ENCODE measurements at regions not wholly inside any gene's neighbourhood (a gene's known extent, or its start where the extent isn't known, plus 50 kb on each side); places are given as distances from the start of the nearest gene placed in this dataset.

DNA sequence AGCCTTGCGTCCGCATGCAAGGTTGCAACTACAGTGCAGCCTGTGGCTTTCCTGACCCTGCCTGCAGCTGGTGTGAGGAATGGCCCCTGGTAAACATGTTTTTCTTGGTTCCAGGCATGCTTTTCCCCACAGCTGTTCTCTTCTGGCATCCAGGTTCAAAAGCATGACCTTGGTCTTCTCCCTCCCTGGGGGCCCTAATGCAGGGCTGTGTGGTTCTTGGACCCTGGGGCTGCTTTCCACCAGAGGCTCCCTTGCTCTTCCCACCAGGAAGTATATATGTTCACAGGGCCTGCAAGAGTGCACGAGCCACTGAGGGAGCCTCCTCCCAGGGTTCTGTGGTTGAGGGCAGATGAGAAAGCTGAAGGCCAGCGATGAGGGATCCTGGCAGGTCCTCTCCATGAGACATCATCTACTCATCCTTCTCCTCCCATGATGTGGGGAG lies 125.9 kb downstream of the BCL2L11 start:
- Histone ChIP-seq H3K9ac (ENCODE audit: low read depth, low read length, poor library complexity, severe bottlenecking) (no peak overlapping the region), H2AFZ (ENCODE audit: low read length) (no peak overlapping the region), H3K4me2 (ENCODE audit: low read depth, low read length, poor library complexity, severe bottlenecking) (no peak overlapping the region), H3K9me2 (replicated peaks; ENCODE audit: low read depth, low read length) (no peaks in the 10 kb centered on the region), H3K4me3 (ENCODE audit: low read length, poor library complexity, severe bottlenecking) (no peak overlapping the region), H3K4me1 (ENCODE audit: insufficient read depth, low read length, poor library complexity, severe bottlenecking) (no peaks in the 10 kb centered on the region), H3K36me3 (ENCODE audit: insufficient read depth, low read length) (no peaks in the 10 kb centered on the region), H3K9me3 (ENCODE audit: insufficient read depth, low read depth, low read length) (no peaks in the 10 kb centered on the region), H4K20me1 (ENCODE audit: insufficient read depth, low read length, poor library complexity, severe bottlenecking) (no peaks in the 10 kb centered on the region), H3F3A (ENCODE audit: low read depth) (no peaks in the 10 kb centered on the region), H3K27me3 (ENCODE audit: insufficient read depth, low read length, poor library complexity, severe bottlenecking) (no peaks in the 10 kb centered on the region), H3K79me2 (ENCODE audit: insufficient read depth, low read length) (no peaks in the 10 kb centered on the region)
- TF ChIP-seq, protein P1, sequence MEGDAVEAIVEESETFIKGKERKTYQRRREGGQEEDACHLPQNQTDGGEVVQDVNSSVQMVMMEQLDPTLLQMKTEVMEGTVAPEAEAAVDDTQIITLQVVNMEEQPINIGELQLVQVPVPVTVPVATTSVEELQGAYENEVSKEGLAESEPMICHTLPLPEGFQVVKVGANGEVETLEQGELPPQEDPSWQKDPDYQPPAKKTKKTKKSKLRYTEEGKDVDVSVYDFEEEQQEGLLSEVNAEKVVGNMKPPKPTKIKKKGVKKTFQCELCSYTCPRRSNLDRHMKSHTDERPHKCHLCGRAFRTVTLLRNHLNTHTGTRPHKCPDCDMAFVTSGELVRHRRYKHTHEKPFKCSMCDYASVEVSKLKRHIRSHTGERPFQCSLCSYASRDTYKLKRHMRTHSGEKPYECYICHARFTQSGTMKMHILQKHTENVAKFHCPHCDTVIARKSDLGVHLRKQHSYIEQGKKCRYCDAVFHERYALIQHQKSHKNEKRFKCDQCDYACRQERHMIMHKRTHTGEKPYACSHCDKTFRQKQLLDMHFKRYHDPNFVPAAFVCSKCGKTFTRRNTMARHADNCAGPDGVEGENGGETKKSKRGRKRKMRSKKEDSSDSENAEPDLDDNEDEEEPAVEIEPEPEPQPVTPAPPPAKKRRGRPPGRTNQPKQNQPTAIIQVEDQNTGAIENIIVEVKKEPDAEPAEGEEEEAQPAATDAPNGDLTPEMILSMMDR (conservative IDR thresholded peaks at IDR 0.05; ENCODE audit: low read length), result no peak
- TF ChIP-seq EZH2phosphoT487 (IDR thresholded peaks at IDR 0.05; ENCODE audit: borderline replicate concordance), result no peak

GRCh38 chr2:111247491-111247890 lies 126.8 kb downstream of the BCL2L11 start:
- Histone ChIP-seq H3K9me2 (replicated peaks; ENCODE audit: low read depth, low read length) (no peaks in the 10 kb centered on the region), H3K36me3 (ENCODE audit: insufficient read depth, low read length) (no peaks in the 10 kb centered on the region), H3K4me1 (ENCODE audit: insufficient read depth, low read length, poor library complexity, severe bottlenecking) (no peaks in the 10 kb centered on the region), H3K4me2 (ENCODE audit: low read depth, low read length, poor library complexity, severe bottlenecking) (no peak overlapping the region), H3K27me3 (ENCODE audit: insufficient read depth, low read length, poor library complexity, severe bottlenecking) (no peaks in the 10 kb centered on the region), H2AFZ (ENCODE audit: low read length) (no peak overlapping the region), H3K79me2 (ENCODE audit: insufficient read depth, low read length) (no peaks in the 10 kb centered on the region), H3F3A (ENCODE audit: low read depth) (no peaks in the 10 kb centered on the region), H4K20me1 (ENCODE audit: insufficient read depth, low read length, poor library complexity, severe bottlenecking) (no peaks in the 10 kb centered on the region), H3K9ac (ENCODE audit: low read depth, low read length, poor library complexity, severe bottlenecking) (no peak overlapping the region), H3K4me3 (ENCODE audit: low read length, poor library complexity, severe bottlenecking) (no peak overlapping the region), H3K9me3 (ENCODE audit: insufficient read depth, low read depth, low read length) (no peaks in the 10 kb centered on the region)
- TF ChIP-seq EZH2phosphoT487 (IDR thresholded peaks at IDR 0.05; ENCODE audit: borderline replicate concordance), result no peak
- TF ChIP-seq, protein P1 (conservative IDR thresholded peaks at IDR 0.05; ENCODE audit: low read length), result no peak

- TF ChIP-seq, protein P1 (conservative IDR thresholded peaks at IDR 0.05; ENCODE audit: low read length), result no peak
- TF ChIP-seq EZH2phosphoT487 (IDR thresholded peaks at IDR 0.05; ENCODE audit: borderline replicate concordance), result no peak
- Histone ChIP-seq H3K27me3 (ENCODE audit: insufficient read depth, low read length, poor library complexity, severe bottlenecking) (no peaks in the 10 kb centered on the region), H3K79me2 (ENCODE audit: insufficient read depth, low read length) (no peaks in the 10 kb centered on the region), H4K20me1 (ENCODE audit: insufficient read depth, low read length, poor library complexity, severe bottlenecking) (no peaks in the 10 kb centered on the region), H3K36me3 (ENCODE audit: insufficient read depth, low read length) (no peaks in the 10 kb centered on the region), H3F3A (ENCODE audit: low read depth) (no peaks in the 10 kb centered on the region), H3K9me3 (ENCODE audit: insufficient read depth, low read depth, low read length) (no peaks in the 10 kb centered on the region), H3K4me3 (ENCODE audit: low read length, poor library complexity, severe bottlenecking) (no peak overlapping the region), H3K9me2 (replicated peaks; ENCODE audit: low read depth, low read length) (no peaks in the 10 kb centered on the region), H2AFZ (ENCODE audit: low read length) (no peak overlapping the region), H3K9ac (ENCODE audit: low read depth, low read length, poor library complexity, severe bottlenecking) (no peak overlapping the region), H3K4me2 (ENCODE audit: low read depth, low read length, poor library complexity, severe bottlenecking) (no peak overlapping the region), H3K4me1 (ENCODE audit: insufficient read depth, low read length, poor library complexity, severe bottlenecking) (no peaks in the 10 kb centered on the region)
These were observed 129.1 kb downstream of the BCL2L11 start for GRCh38 chr2:111249806-111250205.
